Osteocyte (in vitro differentiated cells): ENCODE measurements at regions not wholly inside any gene's neighbourhood (a gene's known extent, or its start where the extent isn't known, plus 50 kb on each side); places are given as distances from the start of the nearest gene placed in this dataset.

ENCODE experiments used
- DNase-seq: peaks from one replicate; pipeline ENCODE4 v3.0.0; 2021; ENCODE audit warnings: mixed read lengths; ENCODE audit not compliant: unreplicated experiment; ENCODE audit errors: extremely low spot score
- H3K27ac Mint-ChIP-seq: one replicate; pipeline ENCODE4 v1.8.0; 2021; ENCODE audit warnings: mild to moderate bottlenecking, mixed read lengths; ENCODE audit not compliant: unreplicated experiment
- H3K27me3 Mint-ChIP-seq: one replicate; pipeline ENCODE4 v1.8.0; 2021; ENCODE audit warnings: mixed read lengths; ENCODE audit not compliant: unreplicated experiment
- H3K36me3 Mint-ChIP-seq: one replicate; pipeline ENCODE4 v1.8.0; 2021; ENCODE audit warnings: mixed read lengths; ENCODE audit not compliant: unreplicated experiment
- H3K4me1 Mint-ChIP-seq: one replicate; pipeline ENCODE4 v1.8.0; 2021; ENCODE audit warnings: mixed read lengths; ENCODE audit not compliant: unreplicated experiment
- H3K4me3 Mint-ChIP-seq: one replicate; pipeline ENCODE4 v1.8.0; 2021; ENCODE audit warnings: mild to moderate bottlenecking, moderate library complexity, mixed read lengths; ENCODE audit not compliant: unreplicated experiment
- H3K9me3 Mint-ChIP-seq: one replicate; pipeline ENCODE4 v1.8.0; 2021; ENCODE audit warnings: mixed read lengths; ENCODE audit not compliant: unreplicated experiment
- TF ChIP-seq, protein P1 (sequence below): fragments of 200-600 bp; sonication (generic); IDR thresholded peaks from 2 replicates; pipeline ENCODE4 v1.5.0; 2021; ENCODE audit warnings: antibody characterized with exemption, mild to moderate bottlenecking, moderate library complexity

DNA sequence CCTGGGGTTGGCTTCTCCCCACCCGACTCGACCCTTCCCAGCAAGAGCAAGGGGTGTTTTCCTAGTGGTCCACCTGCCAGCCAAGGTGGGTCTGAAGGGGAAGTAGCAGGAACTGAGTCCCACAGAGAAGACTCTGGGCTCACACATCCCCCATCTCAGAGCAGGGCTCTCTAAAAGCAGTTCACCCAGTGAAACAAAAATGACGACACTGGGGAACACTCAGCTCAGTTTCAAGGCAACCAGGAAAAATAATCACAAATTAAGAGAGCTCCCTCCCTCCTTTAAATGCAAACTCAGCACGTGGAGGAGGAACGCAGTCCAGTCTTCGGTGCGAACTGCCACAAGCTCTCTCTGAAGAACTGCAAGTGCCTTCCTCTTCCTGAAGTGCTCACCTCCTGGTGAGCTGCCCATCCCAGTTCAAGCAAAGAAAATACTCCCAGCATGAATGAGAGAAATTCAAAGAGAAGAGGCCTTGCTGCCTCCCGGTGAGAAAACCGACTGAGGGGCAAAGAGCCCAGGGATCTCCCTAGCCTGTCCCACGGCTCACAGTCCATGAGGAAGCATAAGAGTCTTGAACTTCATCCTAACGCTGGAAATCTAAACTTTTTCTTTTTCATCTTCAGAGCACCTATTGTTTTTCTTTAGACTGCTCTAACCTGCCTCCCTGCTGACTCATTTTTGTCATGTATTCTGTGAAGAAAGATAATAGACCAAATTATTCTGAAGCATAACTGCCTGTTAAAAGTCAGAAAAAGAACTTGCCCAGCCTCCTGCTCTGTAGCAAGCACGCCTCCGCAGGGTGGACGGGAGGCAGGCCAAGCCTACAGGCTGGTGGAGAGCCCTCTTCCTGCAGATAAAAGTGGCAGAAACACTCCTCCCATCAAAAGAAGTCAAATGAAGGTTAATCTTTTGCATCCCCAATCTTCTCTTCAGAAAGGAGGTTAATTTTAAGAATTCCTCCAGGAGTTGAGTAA, 281.4 kb downstream of the HHIPL2 start:
- peaks cover 5% of the 10 kb centered on the region for H3K4me1 Mint-ChIP-seq
- TF ChIP-seq, protein P1, sequence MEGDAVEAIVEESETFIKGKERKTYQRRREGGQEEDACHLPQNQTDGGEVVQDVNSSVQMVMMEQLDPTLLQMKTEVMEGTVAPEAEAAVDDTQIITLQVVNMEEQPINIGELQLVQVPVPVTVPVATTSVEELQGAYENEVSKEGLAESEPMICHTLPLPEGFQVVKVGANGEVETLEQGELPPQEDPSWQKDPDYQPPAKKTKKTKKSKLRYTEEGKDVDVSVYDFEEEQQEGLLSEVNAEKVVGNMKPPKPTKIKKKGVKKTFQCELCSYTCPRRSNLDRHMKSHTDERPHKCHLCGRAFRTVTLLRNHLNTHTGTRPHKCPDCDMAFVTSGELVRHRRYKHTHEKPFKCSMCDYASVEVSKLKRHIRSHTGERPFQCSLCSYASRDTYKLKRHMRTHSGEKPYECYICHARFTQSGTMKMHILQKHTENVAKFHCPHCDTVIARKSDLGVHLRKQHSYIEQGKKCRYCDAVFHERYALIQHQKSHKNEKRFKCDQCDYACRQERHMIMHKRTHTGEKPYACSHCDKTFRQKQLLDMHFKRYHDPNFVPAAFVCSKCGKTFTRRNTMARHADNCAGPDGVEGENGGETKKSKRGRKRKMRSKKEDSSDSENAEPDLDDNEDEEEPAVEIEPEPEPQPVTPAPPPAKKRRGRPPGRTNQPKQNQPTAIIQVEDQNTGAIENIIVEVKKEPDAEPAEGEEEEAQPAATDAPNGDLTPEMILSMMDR, result no peak
- H3K36me3 Mint-ChIP-seq, result no peaks in the 10 kb centered on the region
- no peak overlapping the region for H3K4me3 Mint-ChIP-seq
- no peaks in the 10 kb centered on the region for H3K27me3 Mint-ChIP-seq
- DNase-seq, result no peak
- H3K9me3 Mint-ChIP-seq, result no peaks in the 10 kb centered on the region
- no peak overlapping the region for H3K27ac Mint-ChIP-seq

DNA sequence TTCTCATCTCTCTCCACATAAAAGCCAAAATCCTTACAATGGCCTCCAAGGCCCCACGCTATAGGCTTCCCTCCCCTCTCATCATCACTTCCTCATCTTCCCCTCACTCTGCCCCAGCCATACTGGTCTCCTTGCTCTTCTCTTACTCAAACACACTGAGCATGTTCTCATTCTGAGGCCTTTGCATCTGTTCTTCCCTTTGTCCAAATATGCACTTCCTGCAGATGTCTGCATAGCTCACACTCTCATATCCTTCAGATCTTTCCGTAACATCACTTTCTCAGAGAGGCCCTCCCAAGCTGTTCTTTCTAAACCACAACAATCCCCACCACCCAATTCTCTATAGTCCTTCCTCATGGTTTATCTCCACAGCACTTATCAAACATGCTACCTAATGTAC, 284.1 kb downstream of the HHIPL2 start:
- Mint-ChIP-seq H3K4me1 (peaks cover 5% of the 10 kb centered on the region), H3K4me3 (no peak overlapping the region), H3K9me3 (no peaks in the 10 kb centered on the region), H3K36me3 (no peaks in the 10 kb centered on the region), H3K27ac (no peak overlapping the region), H3K27me3 (peaks cover 17% of the 10 kb centered on the region)
- DNase-seq, result no peak
- TF ChIP-seq, protein P1, result no peak

DNA sequence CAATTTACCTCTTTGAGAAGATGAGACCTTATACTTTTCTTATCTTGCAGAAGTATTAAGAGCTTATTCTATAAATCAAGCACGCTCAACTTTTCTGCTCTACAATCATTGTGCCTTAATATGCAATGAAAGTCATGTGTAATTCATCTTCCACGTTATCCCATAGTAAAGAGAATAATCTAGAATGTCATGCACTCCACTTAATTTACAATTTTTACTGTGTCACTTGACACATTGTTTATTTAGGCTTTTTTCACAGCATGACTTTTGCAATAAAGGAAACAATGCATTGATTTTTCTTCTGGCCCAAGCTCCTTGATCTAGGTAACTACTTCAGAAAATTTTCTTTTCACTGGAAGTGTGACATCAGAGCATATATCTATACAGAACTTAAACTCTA, 290.9 kb downstream of the HHIPL2 start:
- H3K4me3 Mint-ChIP-seq, result no peak overlapping the region
- H3K27me3 Mint-ChIP-seq, result peaks cover 17% of the 10 kb centered on the region
- peaks cover 4% of the 10 kb centered on the region for H3K9me3 Mint-ChIP-seq
- DNase-seq, result no peak
- TF ChIP-seq, protein P1, result no peak
- no peak overlapping the region for H3K27ac Mint-ChIP-seq
- H3K36me3 Mint-ChIP-seq, result no peaks in the 10 kb centered on the region
- H3K4me1 Mint-ChIP-seq, result no peaks in the 10 kb centered on the region

DNA sequence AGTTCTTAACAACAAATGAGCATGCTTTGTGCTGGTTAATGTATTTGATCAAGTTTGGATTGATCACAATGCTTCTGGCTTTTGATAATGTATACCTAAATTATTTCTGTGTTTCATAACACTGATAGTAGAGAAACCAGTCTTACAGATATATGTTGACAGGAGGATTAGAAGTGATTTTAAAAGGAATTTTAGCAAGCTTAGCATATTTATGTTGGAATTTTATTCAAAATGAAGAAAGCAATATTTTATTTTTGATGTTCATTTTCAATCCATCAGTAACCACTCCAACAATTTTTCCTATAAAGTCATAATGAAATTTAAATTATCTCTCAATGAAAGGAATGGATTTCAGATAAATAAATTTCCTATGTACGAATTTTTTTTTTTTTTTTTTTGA, 291.8 kb downstream of the HHIPL2 start:
- no peaks in the 10 kb centered on the region for H3K36me3 Mint-ChIP-seq
- H3K4me3 Mint-ChIP-seq, result no peak overlapping the region
- H3K4me1 Mint-ChIP-seq, result no peaks in the 10 kb centered on the region
- peaks cover 6% of the 10 kb centered on the region for H3K9me3 Mint-ChIP-seq
- H3K27me3 Mint-ChIP-seq, result peaks cover 16% of the 10 kb centered on the region
- TF ChIP-seq, protein P1, result no peak
- no peak for DNase-seq
- no peak overlapping the region for H3K27ac Mint-ChIP-seq

DNA sequence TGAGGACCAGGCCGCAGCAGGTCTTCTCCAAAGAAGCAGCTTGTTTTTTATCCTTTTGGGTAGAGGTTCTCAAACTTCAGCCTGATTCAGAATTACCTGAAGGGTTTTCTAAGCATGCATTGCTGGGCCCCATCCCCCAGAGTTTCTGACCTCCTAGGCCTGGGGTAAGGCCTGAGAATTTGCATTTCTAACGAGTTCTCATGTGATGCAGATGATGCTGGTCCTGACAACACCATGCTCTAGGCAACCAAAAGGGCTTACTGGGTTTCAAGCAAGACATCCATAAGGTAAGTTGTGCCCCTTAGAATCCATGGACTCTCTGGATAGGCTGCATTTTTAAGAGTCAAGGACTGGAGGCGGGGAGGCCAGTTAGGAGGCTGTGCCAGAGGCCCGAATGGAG, 295.1 kb downstream of the HHIPL2 start:
- Mint-ChIP-seq H3K4me1 (no peaks in the 10 kb centered on the region), H3K27ac (no peak overlapping the region), H3K4me3 (no peak overlapping the region), H3K9me3 (peaks cover 6% of the 10 kb centered on the region), H3K27me3 (peaks cover 4% of the 10 kb centered on the region), H3K36me3 (no peaks in the 10 kb centered on the region)
- TF ChIP-seq, protein P1, result no peak
- DNase-seq, result no peak
